Stimulated activated naive CD8-positive, alpha-beta T cell treated with anti-CD3 and anti-CD28 coated beads, Interleukin-15, Interleukin-2, amounts not matched to agents 100 ng/mL and 50 ng/mL, for 24 hours (primary cell): ENCODE measurements at regions not wholly inside any gene's neighbourhood (a gene's known extent, or its start where the extent isn't known, plus 50 kb on each side); places are given as distances from the start of the nearest gene placed in this dataset.
"Not testable (repeated sequence)": the region's sequence is repeated elsewhere in the genome, so short reads cannot be mapped to it uniquely, and the experiment has no call there.

Experiments
- H3K27ac Mint-ChIP-seq: one replicate; pipeline ENCODE4 v1.8.0; 2021; ENCODE audit warnings: mild to moderate bottlenecking, mixed read lengths
- H3K27me3 Mint-ChIP-seq: one replicate; pipeline ENCODE4 v1.8.0; 2021; ENCODE audit warnings: mixed read lengths
- H3K36me3 Mint-ChIP-seq: one replicate; pipeline ENCODE4 v1.8.0; 2021; ENCODE audit warnings: low read depth, mixed read lengths
- H3K4me1 Mint-ChIP-seq: one replicate; pipeline ENCODE4 v1.8.0; 2021; ENCODE audit warnings: low read depth, mixed read lengths
- H3K4me3 Mint-ChIP-seq: one replicate; pipeline ENCODE4 v1.8.0; 2021; ENCODE audit warnings: mild to moderate bottlenecking, mixed read lengths
- H3K9me3 Mint-ChIP-seq: one replicate; pipeline ENCODE4 v1.8.0; 2021; ENCODE audit warnings: mixed read lengths

DNA sequence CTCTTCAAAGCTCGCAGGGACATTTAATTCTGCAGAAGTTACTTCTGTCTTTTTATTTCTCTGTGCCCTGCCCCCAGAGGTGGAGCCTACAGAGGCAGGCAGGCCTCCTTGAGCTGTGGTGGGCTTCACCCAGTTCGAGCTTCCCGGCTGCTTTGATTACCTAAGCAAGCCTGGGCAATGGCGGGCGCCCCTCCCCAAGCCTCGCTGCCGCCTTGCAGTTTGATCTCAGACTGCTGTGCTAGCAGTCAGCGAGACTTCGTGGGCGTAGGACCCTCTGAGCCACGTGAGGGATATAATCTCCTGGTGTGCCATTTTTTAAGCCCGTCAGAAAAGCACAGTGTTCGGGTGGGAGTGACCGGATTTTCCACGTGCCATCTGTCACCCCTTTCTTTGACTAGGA lies 1322.9 kb upstream of the ACO1 start:
- H3K27me3 Mint-ChIP-seq, H3K4me3 Mint-ChIP-seq, H3K4me1 Mint-ChIP-seq, H3K36me3 Mint-ChIP-seq, H3K27ac Mint-ChIP-seq, H3K9me3 Mint-ChIP-seq: not testable (repeated sequence)

DNA sequence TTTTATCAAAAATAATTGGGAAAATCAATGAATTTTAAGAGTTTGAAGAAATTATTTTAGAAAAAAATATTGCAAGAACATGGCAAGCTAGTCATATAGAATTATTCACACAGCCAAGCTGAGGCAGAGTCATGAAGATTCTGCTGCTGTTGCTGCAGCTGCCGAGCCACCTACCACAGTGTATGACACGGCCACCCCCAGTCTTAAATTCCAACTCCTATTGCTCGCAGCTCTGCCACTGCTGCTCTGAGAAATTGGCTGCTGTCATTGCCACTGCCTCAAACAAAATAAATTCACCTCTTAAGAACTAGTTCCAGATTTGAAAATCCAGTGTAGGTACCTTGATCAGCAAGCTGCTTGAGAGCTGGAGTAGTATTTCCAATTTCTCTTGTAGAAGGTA lies 1318.8 kb upstream of the ACO1 start:
- Mint-ChIP-seq H3K4me3 (no peak overlapping the region), H3K27me3 (peaks cover 3% of the 10 kb centered on the region), H3K36me3 (no peaks in the 10 kb centered on the region), H3K4me1 (no peaks in the 10 kb centered on the region), H3K27ac (no peak overlapping the region), H3K9me3 (peaks cover 5% of the 10 kb centered on the region)

DNA sequence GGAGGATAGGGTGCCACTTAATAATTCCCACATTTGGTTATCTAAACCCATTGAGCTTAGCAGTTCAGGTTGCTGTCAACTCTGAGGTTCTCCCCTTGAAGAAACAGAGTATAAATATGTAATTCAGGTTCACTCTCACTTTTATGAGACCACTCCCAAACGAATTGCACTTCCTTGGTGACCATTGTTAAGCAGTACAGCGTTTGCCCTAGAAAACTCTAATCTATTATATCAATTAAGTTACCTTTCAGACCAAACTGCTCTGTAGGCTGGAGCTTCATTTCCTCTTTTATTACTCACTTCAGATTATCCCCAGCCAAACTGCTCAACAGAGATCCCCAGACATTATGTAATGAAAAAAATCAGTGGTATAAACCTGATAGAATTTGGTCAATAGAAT lies 1317.0 kb upstream of the ACO1 start:
- Mint-ChIP-seq H3K4me3 (no peak overlapping the region), H3K4me1 (no peaks in the 10 kb centered on the region), H3K36me3 (no peaks in the 10 kb centered on the region), H3K9me3 (peaks cover under 1% of the 10 kb centered on the region), H3K27me3 (peaks cover 6% of the 10 kb centered on the region), H3K27ac (no peak overlapping the region)

DNA sequence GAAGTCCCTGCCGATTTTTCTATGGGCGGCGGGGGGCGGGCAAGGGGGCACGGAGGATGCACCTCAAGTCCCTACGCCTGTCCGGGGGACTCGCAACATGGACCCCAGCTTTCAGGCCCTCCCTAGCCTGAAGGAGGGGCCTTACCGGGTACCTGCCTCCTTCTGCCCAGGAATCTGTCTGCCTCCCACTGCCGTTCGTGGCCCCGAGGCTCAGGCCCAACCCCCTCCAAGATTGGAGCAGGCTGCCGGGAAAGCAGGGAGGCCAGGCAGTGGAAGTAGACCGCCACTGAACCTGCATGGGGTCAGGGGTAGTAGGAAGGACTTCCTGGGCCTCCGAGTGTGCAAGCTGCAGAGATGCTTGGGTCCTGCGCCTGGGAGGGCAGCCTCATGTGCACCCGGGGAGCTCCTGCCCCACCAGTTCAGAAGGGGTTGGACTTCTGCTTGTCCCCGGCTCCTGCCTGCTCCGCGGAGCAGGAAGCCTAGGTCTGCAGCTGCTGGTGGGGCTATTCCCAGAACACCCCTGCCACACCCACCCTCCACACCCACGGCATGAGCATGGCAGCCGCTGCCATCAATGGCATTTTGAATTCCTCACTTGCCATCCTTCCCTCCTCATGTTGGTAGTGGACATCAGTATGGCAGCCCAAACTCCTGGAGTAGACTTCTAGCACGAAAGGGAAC lies 1312.7 kb upstream of the ACO1 start:
- Mint-ChIP-seq H3K36me3 (no peaks in the 10 kb centered on the region), H3K4me3 (no peak overlapping the region), H3K9me3 (no peaks in the 10 kb centered on the region), H3K27ac (no peak overlapping the region), H3K4me1 (no peaks in the 10 kb centered on the region), H3K27me3 (peaks cover 3% of the 10 kb centered on the region)

DNA sequence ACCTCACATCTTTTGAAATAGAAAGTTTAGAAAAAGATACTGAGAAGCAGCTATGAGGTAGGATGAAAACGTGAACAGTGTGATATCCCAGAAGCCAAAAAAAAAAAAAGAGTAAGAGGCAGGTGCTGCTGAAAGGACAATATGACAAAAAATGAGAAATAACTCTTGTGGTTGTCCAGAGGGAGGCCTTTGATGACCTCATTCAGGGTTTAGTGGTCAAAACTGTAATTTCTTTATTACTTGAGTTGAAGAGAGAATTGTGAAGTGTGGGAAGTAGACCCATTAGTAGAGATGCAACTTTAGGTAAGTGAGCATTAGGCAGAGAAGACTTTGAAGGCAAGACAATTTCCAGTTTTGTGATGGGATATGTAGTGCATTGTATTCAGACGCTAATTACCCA lies 1306.3 kb upstream of the ACO1 start:
- Mint-ChIP-seq H3K27ac (no peak overlapping the region), H3K4me1 (no peaks in the 10 kb centered on the region), H3K4me3 (no peak overlapping the region), H3K9me3 (no peaks in the 10 kb centered on the region), H3K27me3 (no peaks in the 10 kb centered on the region), H3K36me3 (no peaks in the 10 kb centered on the region)

DNA sequence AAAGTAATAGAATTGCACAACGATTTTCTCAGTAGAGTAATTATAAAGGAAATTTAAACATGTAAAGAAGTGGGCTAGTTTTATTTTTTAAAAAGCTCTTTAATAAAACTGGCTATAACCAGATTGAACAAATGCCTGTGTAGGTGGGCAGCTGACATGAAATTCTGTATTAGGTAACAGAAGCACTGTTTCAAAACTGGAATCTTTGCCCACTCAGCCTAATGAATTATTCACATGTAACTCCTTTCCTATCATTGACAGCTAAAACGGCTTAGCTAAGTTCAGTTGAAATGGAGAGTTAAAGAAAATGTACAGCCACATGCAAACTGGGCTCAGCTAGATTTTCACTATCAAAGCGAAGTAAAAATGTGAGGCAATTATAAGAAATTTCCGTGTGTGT lies 1300.1 kb upstream of the ACO1 start:
- Mint-ChIP-seq H3K36me3 (no peaks in the 10 kb centered on the region), H3K27ac (no peak overlapping the region), H3K4me3 (no peak overlapping the region), H3K4me1 (no peaks in the 10 kb centered on the region), H3K27me3 (no peaks in the 10 kb centered on the region), H3K9me3 (no peaks in the 10 kb centered on the region)

DNA sequence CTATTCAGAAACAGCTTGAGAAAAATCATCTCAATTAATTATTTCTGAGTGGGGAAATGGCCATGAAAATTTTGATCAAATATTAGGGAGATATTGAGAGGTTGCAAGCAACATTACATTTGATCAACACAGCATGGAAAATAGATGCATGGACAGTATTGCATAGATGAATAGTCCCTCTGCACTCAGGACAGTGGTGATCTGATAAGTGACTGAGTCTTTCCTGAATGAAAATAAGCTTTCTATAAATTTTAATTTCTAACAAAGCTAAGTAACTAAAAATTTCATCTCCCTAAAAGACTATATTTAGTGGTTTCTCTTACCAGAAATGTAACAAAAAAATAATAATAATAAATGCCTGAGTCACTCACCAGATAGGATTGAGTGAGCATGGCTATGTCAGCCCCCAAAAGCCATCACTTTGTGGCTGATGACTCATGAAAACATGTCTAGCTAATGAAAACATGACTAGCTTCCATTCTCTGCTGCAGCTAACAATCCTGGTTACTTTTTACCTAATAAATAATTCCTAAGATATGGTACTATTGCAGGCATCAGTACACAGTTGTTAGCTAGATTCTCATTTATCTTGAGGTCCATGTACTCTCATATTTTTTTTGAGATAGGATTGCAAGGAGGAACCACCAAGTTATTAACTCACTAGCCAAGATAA lies 1294.8 kb upstream of the ACO1 start:
- Mint-ChIP-seq H3K27me3 (no peaks in the 10 kb centered on the region), H3K27ac (no peak overlapping the region), H3K36me3 (no peaks in the 10 kb centered on the region), H3K9me3 (no peaks in the 10 kb centered on the region), H3K4me3 (no peak overlapping the region), H3K4me1 (no peaks in the 10 kb centered on the region)

DNA sequence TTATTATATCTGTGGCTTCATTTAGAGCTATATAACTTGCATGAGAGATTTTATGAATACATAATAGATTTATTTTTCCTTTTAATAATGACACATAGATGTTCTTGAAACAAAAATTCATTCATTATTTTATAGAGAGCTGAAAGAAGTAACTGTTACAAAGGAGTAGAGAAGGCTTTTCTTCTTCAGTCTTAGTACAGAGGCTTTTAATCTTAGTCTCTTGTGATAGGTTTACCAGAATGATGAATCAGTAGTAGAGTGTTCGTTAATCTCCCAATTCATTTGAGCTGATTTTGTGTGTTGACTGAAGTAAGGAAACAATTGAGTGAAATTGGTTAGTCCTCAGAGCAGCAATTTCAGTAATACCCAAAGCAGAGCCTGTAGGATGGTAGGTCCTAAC lies 1284.1 kb upstream of the ACO1 start:
- Mint-ChIP-seq H3K9me3 (no peaks in the 10 kb centered on the region), H3K27me3 (no peaks in the 10 kb centered on the region), H3K27ac (no peak overlapping the region), H3K4me3 (no peak overlapping the region), H3K4me1 (no peaks in the 10 kb centered on the region), H3K36me3 (no peaks in the 10 kb centered on the region)

DNA sequence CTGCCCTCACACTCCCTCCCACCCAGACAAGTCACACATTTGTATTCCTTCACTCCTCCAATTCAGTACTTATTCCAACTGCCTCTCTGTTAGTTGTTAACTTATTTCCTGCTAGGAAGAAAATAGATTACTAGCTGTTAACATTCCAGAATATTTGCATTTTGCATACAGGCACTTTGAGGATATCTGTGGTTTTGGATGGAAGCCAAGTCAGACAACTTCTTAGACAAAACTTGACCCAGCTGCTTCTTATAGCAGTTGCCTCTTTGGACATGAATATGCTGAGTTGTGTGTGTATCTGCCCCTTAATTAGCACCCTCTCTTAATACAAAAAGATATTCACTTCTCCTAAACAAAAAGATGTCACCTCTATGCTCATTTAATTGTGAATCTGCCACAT lies 1280.6 kb upstream of the ACO1 start:
- H3K9me3 Mint-ChIP-seq = no peaks in the 10 kb centered on the region
- no peaks in the 10 kb centered on the region for H3K4me1 Mint-ChIP-seq
- H3K27ac Mint-ChIP-seq = no peak overlapping the region
- H3K27me3 Mint-ChIP-seq = no peaks in the 10 kb centered on the region
- no peaks in the 10 kb centered on the region for H3K36me3 Mint-ChIP-seq
- no peak overlapping the region for H3K4me3 Mint-ChIP-seq

DNA sequence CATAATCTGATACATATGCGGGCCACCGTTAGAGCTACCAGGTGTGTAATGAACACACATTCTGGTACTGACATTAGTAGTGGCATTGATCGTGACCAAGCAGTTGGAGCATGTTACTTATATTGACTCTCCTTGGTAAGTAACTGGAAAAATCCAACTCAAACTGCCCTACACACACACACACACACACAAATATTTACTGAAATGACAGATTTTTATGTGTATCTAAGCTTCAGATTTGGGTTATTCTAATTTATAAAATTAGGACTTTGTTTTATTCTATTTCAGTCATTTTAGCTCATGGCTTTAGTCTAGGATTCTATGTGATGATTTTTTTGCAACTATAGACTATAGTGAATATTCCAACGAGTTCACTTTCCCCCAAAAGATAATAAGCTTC lies 1280.2 kb upstream of the ACO1 start:
- no peaks in the 10 kb centered on the region for H3K36me3 Mint-ChIP-seq
- H3K9me3 Mint-ChIP-seq = no peaks in the 10 kb centered on the region
- no peak overlapping the region for H3K4me3 Mint-ChIP-seq
- H3K27ac Mint-ChIP-seq = no peak overlapping the region
- H3K4me1 Mint-ChIP-seq = no peaks in the 10 kb centered on the region
- H3K27me3 Mint-ChIP-seq = no peaks in the 10 kb centered on the region

DNA sequence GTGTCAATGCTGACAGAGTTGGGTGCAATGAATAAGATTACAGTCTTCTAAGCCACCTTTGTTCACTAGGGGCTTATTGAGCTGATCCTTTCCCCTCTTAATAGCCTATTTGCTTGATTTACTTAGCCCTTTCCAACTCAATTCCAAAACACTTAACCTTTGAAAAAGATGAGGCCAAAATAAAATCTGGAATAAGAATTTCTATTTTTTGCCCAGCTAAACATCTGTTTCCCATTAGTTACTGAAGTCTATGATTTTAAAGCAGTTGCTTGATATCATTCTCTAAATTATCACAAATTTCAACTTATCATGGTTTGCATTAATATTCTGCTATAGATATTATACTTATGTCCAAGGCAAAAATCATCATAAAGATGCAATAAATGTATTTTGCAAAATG lies 1272.0 kb upstream of the ACO1 start:
- no peak overlapping the region for H3K4me3 Mint-ChIP-seq
- no peaks in the 10 kb centered on the region for H3K36me3 Mint-ChIP-seq
- no peaks in the 10 kb centered on the region for H3K4me1 Mint-ChIP-seq
- no peaks in the 10 kb centered on the region for H3K9me3 Mint-ChIP-seq
- H3K27ac Mint-ChIP-seq = no peak overlapping the region
- H3K27me3 Mint-ChIP-seq = no peaks in the 10 kb centered on the region

DNA sequence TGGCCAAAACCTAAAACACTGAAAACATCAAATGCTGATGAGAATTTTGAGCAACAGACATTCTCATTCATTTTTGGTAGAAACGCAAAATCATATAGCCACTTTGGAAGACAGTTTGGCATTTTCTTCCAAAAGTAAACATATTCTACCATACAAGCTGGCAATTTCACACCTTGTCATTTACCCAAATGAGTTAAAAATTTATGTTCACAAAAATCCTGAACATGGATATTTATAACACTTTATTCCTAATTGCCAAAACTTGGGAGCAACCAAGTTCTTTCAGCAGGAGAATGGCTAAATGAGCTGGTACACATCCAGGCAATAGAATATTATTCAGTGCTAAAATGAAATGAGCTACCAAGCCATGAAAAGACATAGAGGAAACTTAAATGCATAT lies 1270.1 kb upstream of the ACO1 start:
- no peak overlapping the region for H3K4me3 Mint-ChIP-seq
- H3K36me3 Mint-ChIP-seq = no peaks in the 10 kb centered on the region
- no peaks in the 10 kb centered on the region for H3K27me3 Mint-ChIP-seq
- no peaks in the 10 kb centered on the region for H3K9me3 Mint-ChIP-seq
- H3K4me1 Mint-ChIP-seq = no peaks in the 10 kb centered on the region
- H3K27ac Mint-ChIP-seq = no peak overlapping the region

DNA sequence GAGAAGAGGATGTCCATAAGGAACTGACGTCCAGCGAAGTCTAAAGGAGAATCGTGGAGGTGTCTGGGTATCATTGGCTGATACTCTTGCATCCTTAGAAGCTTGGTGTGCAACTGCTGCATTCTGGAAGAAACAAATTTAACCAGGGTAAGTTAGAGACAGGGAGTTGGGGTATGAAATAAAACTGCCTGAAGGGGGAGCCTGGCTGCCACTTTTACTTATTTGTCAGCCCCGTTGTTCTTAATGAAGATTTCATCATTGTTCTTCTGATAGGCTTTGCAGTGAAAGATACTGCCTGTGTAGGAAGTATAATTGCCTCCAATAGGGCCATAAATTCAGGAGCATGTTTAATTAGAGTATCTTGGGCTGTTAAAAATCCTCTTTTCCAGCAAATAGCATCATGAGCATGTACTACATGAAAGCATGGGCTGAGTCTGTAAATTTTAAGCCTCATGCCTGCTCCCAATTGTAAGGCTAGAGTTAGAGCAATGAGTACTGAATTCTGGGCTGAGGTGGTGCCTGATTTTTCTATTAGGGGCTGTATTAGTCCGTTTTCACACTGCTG lies 1264.5 kb upstream of the ACO1 start:
- H3K4me1 Mint-ChIP-seq = peaks cover 4% of the 10 kb centered on the region
- peaks cover 15% of the 10 kb centered on the region for H3K9me3 Mint-ChIP-seq
- peaks cover 5% of the 10 kb centered on the region for H3K36me3 Mint-ChIP-seq
- H3K27ac Mint-ChIP-seq = no peak overlapping the region
- no peak overlapping the region for H3K4me3 Mint-ChIP-seq
- H3K27me3 Mint-ChIP-seq = no peaks in the 10 kb centered on the region

DNA sequence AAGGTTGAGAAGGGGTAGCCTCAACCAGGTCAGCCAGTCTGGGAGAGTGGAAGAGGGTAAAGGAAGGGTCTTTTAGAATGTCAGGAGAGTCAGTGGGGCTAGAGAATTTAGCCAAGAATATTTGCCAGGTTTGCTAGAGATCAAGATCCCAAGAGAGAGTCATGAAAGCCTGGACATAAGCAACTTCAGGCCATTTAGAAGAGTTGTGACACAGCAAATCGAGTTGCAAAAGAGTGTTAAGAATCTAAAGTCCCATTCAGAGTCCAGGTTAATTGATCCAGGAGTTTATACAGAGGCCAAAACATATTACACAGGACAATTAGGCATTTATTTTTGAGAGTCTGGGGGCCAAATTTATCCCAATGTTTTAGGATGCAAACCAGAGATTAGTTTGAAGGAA lies 1260.1 kb upstream of the ACO1 start:
- H3K36me3 Mint-ChIP-seq = peaks cover 5% of the 10 kb centered on the region
- H3K4me3 Mint-ChIP-seq = no peak overlapping the region
- H3K4me1 Mint-ChIP-seq = peaks cover 4% of the 10 kb centered on the region
- peaks cover 15% of the 10 kb centered on the region for H3K9me3 Mint-ChIP-seq
- H3K27me3 Mint-ChIP-seq = no peaks in the 10 kb centered on the region
- H3K27ac Mint-ChIP-seq = no peak overlapping the region

DNA sequence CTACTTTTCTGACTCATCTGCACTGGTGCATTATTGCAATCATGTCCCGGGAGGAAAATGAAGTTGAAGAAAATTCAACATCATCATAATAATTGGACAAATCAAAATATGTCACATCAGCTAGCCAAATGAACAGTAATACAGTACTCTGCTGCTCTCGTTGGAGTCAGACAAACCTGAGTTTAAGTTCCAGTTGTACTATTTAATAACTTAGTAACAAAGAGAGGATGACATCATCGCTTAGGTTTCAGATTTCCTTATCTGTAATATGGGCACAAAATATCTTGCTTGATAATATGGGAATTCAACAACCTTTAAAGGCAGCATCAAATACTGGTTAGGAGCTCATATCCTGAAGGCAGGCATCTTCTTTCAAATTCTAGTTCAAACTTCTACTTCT lies 1248.9 kb upstream of the ACO1 start:
- Mint-ChIP-seq H3K27me3 (no peaks in the 10 kb centered on the region), H3K9me3 (no peaks in the 10 kb centered on the region), H3K4me3 (no peak overlapping the region), H3K4me1 (peaks cover 6% of the 10 kb centered on the region), H3K36me3 (no peaks in the 10 kb centered on the region), H3K27ac (no peak overlapping the region)

DNA sequence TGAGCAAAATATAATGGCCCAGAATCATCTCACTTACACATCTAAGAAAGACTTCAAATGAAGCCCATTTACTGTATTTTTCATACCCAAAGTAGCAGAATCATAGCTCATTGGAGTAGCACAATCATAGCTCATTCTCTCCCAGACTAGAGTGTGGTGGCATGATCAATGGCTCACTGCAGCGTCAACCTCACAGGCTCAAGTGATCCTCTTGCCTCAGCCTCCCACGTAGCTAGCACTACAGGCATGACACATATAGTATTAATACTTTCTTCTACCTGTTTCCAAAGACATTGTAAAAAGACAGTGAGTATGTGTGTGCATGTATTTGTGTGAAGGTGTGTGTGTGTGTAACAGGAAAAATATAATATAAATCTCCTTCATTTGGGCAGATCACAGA lies 1247.9 kb upstream of the ACO1 start:
- H3K4me3 Mint-ChIP-seq = no peak overlapping the region
- H3K27me3 Mint-ChIP-seq = no peaks in the 10 kb centered on the region
- no peaks in the 10 kb centered on the region for H3K9me3 Mint-ChIP-seq
- H3K36me3 Mint-ChIP-seq = no peaks in the 10 kb centered on the region
- no peak overlapping the region for H3K27ac Mint-ChIP-seq
- H3K4me1 Mint-ChIP-seq = peaks cover 6% of the 10 kb centered on the region
